ENCODE measurements at regions not wholly inside any gene's neighbourhood (a gene's known extent, or its start where the extent isn't known, plus 50 kb on each side); places are given as distances from the start of the nearest gene placed in this dataset.

DNA sequence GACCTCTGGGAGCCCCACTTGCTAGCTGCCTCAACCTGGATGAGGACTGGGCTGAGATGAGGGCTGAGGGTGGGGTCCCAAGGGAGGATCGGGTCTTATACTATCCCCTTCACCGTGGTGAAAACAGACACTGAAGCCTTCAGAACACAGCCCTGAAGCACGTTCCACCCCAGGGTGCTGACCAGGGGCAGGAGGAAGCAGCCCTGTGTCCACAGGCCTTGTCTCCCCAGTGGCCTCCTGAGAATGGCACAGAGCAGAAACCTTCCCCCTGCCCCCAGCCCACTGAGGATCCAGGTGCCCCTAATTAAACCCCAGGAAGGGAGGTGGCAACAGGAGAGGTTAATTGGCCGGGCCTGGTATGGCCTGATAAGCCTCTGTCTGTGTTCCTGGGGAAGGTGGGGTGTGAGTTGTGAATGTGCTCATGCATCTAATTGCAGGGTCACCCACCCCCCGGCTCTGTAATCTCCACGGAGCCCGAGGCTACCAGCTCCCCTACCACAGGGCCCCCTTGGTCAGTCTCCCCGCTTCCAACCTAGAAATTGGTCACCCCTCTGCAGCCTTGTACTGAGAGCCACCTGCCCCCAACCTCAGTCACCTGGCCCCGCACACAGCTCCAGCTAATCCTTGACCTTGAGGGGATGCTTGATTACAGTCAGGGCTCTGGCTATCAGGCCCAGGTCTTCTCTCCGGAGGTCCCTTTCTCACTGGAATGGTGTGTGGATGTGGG lies 159.0 kb upstream of the UNC5B start:
- TF ChIP-seq, protein P1, sequence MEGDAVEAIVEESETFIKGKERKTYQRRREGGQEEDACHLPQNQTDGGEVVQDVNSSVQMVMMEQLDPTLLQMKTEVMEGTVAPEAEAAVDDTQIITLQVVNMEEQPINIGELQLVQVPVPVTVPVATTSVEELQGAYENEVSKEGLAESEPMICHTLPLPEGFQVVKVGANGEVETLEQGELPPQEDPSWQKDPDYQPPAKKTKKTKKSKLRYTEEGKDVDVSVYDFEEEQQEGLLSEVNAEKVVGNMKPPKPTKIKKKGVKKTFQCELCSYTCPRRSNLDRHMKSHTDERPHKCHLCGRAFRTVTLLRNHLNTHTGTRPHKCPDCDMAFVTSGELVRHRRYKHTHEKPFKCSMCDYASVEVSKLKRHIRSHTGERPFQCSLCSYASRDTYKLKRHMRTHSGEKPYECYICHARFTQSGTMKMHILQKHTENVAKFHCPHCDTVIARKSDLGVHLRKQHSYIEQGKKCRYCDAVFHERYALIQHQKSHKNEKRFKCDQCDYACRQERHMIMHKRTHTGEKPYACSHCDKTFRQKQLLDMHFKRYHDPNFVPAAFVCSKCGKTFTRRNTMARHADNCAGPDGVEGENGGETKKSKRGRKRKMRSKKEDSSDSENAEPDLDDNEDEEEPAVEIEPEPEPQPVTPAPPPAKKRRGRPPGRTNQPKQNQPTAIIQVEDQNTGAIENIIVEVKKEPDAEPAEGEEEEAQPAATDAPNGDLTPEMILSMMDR (IDR thresholded peaks at IDR 0.05 in 2 of 3, conservative IDR thresholded peaks at IDR 0.05 in 1 of 3; ENCODE audit: borderline replicate concordance in 1 of 3, insufficient read depth in 1 of 3, low read depth in 2 of 3, low read length in 2 of 3) = no peak
- TF ChIP-seq POLR2A (IDR thresholded peaks at IDR 0.05; ENCODE audit: borderline replicate concordance, extremely low read depth, insufficient read depth, insufficient read length) = no peak
- TF ChIP-seq MAX (IDR thresholded peaks at IDR 0.05) = no peak
- no peak for TF ChIP-seq EZH2 (IDR thresholded peaks at IDR 0.05)
- no peak for TF ChIP-seq FOSL1 (IDR thresholded peaks at IDR 0.05; ENCODE audit: low read depth)
- TF ChIP-seq POLR2AphosphoS5 (IDR thresholded peaks at IDR 0.05; ENCODE audit: low read depth, low read length) = no peak
- TF ChIP-seq EZH2phosphoT487 (IDR thresholded peaks at IDR 0.05; ENCODE audit: borderline replicate concordance) = no peak
- TF ChIP-seq ELF1 (IDR thresholded peaks at IDR 0.05; ENCODE audit: borderline replicate concordance, low read depth) = no peak
- TF ChIP-seq EGR1 (IDR thresholded peaks at IDR 0.05; ENCODE audit: low read depth) = no peak
- no peak for TF ChIP-seq CEBPB (IDR thresholded peaks at IDR 0.05; ENCODE audit: low read depth)
- no peak for TF ChIP-seq SIN3A (IDR thresholded peaks at IDR 0.05; ENCODE audit: low read depth)
- TF ChIP-seq, protein P2, sequence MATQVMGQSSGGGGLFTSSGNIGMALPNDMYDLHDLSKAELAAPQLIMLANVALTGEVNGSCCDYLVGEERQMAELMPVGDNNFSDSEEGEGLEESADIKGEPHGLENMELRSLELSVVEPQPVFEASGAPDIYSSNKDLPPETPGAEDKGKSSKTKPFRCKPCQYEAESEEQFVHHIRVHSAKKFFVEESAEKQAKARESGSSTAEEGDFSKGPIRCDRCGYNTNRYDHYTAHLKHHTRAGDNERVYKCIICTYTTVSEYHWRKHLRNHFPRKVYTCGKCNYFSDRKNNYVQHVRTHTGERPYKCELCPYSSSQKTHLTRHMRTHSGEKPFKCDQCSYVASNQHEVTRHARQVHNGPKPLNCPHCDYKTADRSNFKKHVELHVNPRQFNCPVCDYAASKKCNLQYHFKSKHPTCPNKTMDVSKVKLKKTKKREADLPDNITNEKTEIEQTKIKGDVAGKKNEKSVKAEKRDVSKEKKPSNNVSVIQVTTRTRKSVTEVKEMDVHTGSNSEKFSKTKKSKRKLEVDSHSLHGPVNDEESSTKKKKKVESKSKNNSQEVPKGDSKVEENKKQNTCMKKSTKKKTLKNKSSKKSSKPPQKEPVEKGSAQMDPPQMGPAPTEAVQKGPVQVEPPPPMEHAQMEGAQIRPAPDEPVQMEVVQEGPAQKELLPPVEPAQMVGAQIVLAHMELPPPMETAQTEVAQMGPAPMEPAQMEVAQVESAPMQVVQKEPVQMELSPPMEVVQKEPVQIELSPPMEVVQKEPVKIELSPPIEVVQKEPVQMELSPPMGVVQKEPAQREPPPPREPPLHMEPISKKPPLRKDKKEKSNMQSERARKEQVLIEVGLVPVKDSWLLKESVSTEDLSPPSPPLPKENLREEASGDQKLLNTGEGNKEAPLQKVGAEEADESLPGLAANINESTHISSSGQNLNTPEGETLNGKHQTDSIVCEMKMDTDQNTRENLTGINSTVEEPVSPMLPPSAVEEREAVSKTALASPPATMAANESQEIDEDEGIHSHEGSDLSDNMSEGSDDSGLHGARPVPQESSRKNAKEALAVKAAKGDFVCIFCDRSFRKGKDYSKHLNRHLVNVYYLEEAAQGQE (IDR thresholded peaks at IDR 0.05; ENCODE audit: low read depth) = no peak
- no peak for TF ChIP-seq ZNF274 (IDR thresholded peaks at IDR 0.05; ENCODE audit: low read depth, low read length)

Measured in HCT116 (cell line).